ENCODE measurements at regions not wholly inside any gene's neighbourhood (a gene's known extent, or its start where the extent isn't known, plus 50 kb on each side); places are given as distances from the start of the nearest gene placed in this dataset.

- no peak for TF ChIP-seq FOXP2 (optimal IDR thresholded peaks at IDR 0.05; ENCODE audit: control extremely low read depth, extremely low read length, insufficient read depth)
- no peak for TF ChIP-seq POLR2AphosphoS5 (IDR thresholded peaks at IDR 0.05; ENCODE audit: borderline replicate concordance, low read depth, low read length)
- TF ChIP-seq EZH2 (IDR thresholded peaks at IDR 0.05): no peak
These were observed 82.6 kb upstream of the HS3ST1 start for GRCh38 chr4:11511321-11511720.
